Transverse colon (tissue), 4 donors: ENCODE measurements at regions not wholly inside any gene's neighbourhood (a gene's known extent, or its start where the extent isn't known, plus 50 kb on each side); places are given as distances from the start of the nearest gene placed in this dataset.

Experiments
- DNase-seq: peaks from one replicate; pipeline ENCODE4 v3.0.0-alpha.2; 2019
- H3K27ac ChIP-seq, 4 donors: fragments of 200-600 bp; sonication (generic); 2 replicates each; pipeline ENCODE4 v1.5.1; 2016 to 2018; ENCODE audit warnings: inconsistent platforms in 4 of 4
- H3K27me3 ChIP-seq: fragments of 200-600 bp; sonication (generic); 2 replicates; pipeline ENCODE4 v1.5.1; 2017; ENCODE audit warnings: inconsistent platforms
- H3K36me3 ChIP-seq, 4 donors: fragments of 200-600 bp; sonication (generic); 2 replicates each; pipeline ENCODE4 v1.5.1; 2017 to 2019; ENCODE audit warnings: inconsistent platforms in 4 of 4
- H3K4me1 ChIP-seq, 4 donors: fragments of 200-600 bp; sonication (generic); 2 replicates each; pipeline ENCODE4 v1.5.1; 2017 to 2020; ENCODE audit warnings: inconsistent platforms in 4 of 4
- H3K4me3 ChIP-seq, 4 donors: fragments of 200-600 bp; sonication (generic); 1 replicate in 1 of 4; 2 replicates in 3 of 4; pipeline versions ENCODE4 v1.5.1 to v1.6.1; 2017 to 2019; ENCODE audit warnings: inconsistent platforms in 4 of 4
- H3K9me3 ChIP-seq, 2 donors: fragments of 200-600 bp; sonication (generic); 2 replicates each; pipeline ENCODE4 v1.5.1; 2017 to 2019; ENCODE audit warnings: inconsistent platforms in 2 of 2
- EP300 ChIP-seq: sonication (generic); formaldehyde crosslinking; IDR thresholded peaks from one replicate; pipeline ENCODE4 v1.6.1; 2017; ENCODE audit warnings: antibody characterized with exemption, low read depth
- POLR2A ChIP-seq: fragments of 450-650 bp; IDR thresholded peaks from one replicate; pipeline ENCODE4 v1.6.1; 2016; ENCODE audit warnings: antibody characterized with exemption, mild to moderate bottlenecking, moderate library complexity
- POLR2AphosphoS5 ChIP-seq, 3 donors: sonication (generic); formaldehyde crosslinking; IDR thresholded peaks; one replicate each; pipeline ENCODE4 v1.6.1; 2016; ENCODE audit warnings: antibody characterized with exemption in 3 of 3
- WGBS, 2 donors: methylation state at CpG; one replicate each; pipeline ENCODE4 v1.1.5; 2018; ENCODE audit warnings: low coverage in 1 of 2; 5-methylcytosine and 5-hydroxymethylcytosine counted together
- in situ Hi-C, 4 donors: fragments of 200-750 bp; cut with MboI; loops; one replicate each; pipeline versions ENCODE4 v1.15.0 to v1.15.1; 2017; ENCODE audit warnings: low sequenced_read_pairs in 3 of 4, low pct_ligation_motif_present in 1 of 4, low pct_unique_long_range_greater_than_20kb in 1 of 4
- intact Hi-C: fragments of 100-400 bp; cut with DNase I; formaldehyde crosslinking; loops from one replicate; pipeline ENCODE4 v1.15.1; 2023; ENCODE audit warnings: low total_unique reads
- TF ChIP-seq, protein P1 (sequence below), 5 experiments: fragments of 200-600 bp in 3 of 5; fragments of 450-650 bp in 2 of 5; sonication (generic) in 3 of 5; IDR thresholded peaks; 1 replicate in 2 of 5; 2 replicates in 3 of 5; pipeline ENCODE4 v1.5.1; 2016 to 2017; ENCODE audit warnings: antibody characterized with exemption in 5 of 5, inconsistent platforms in 3 of 5, mild to moderate bottlenecking in 2 of 5, moderate library complexity in 1 of 5

DNA sequence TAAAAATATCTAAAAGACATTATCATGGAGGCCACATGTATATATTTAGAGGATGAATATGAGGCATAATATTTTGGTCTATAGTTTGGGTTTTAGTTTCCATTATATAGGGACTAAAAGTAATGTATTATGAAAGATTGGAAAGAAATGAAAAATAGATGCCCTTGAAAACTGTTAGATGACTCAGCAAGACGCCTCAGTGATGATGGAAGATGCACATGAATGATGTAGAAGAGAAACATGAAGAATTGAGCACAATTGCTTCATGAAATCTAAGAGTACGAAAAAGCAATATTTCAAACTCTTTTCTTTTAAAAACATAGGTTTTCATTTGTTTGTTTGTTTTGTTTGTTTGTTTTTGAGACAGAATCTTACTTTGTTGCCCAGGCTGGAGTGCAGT is 89.8 kb downstream of the ARL4A start:
- H3K27me3 ChIP-seq = no peaks in the 10 kb centered on the region
- H3K9me3 ChIP-seq = no peaks in the 10 kb centered on the region
- TF ChIP-seq POLR2AphosphoS5 (IDR thresholded peaks at IDR 0.05) = no peak
- no peak for TF ChIP-seq EP300
- TF ChIP-seq, protein P1, sequence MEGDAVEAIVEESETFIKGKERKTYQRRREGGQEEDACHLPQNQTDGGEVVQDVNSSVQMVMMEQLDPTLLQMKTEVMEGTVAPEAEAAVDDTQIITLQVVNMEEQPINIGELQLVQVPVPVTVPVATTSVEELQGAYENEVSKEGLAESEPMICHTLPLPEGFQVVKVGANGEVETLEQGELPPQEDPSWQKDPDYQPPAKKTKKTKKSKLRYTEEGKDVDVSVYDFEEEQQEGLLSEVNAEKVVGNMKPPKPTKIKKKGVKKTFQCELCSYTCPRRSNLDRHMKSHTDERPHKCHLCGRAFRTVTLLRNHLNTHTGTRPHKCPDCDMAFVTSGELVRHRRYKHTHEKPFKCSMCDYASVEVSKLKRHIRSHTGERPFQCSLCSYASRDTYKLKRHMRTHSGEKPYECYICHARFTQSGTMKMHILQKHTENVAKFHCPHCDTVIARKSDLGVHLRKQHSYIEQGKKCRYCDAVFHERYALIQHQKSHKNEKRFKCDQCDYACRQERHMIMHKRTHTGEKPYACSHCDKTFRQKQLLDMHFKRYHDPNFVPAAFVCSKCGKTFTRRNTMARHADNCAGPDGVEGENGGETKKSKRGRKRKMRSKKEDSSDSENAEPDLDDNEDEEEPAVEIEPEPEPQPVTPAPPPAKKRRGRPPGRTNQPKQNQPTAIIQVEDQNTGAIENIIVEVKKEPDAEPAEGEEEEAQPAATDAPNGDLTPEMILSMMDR (IDR thresholded peaks at IDR 0.05) = no peak
- TF ChIP-seq POLR2A = no peak
- 80 to 84% methylated on average over 2 of the region's 2 CpGs for WGBS, 2 donors
- no peak overlapping the region for H3K27ac ChIP-seq
- intact Hi-C loops (no loop called here), in situ Hi-C loops (no loop called here)
- H3K4me1 ChIP-seq = peaks cover 0 to under 1% (median 0%) of the 10 kb centered on the region in 4 donors
- no peak for DNase-seq
- no peak overlapping the region for H3K4me3 ChIP-seq
- H3K36me3 ChIP-seq = no peaks in the 10 kb centered on the region

DNA sequence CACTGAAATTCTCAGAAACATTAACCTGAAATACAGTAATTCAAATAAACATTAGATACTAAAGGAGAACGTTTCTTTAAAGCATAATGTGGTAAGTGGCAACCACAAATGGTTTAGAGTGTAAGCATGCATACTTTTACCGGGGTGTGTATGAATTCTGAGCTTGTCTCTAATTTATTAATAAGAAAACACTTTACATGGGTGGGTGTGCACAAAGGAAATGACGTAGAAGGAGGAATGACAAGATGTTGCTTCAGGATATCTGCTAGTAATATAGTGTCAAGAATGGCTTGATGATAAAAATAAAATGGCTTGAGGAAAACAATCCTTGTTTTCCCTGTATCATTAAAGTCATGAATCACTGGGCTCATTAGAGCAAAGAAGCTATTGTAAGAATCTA is 92.5 kb downstream of the ARL4A start:
- H3K27ac ChIP-seq = no peak overlapping the region
- H3K9me3 ChIP-seq = no peaks in the 10 kb centered on the region
- in situ Hi-C loops (no loop called here), intact Hi-C loops (no loop called here)
- no peak for DNase-seq
- no peak overlapping the region for H3K4me3 ChIP-seq
- peaks cover 0 to 2% (median 0%) of the 10 kb centered on the region in 4 donors for H3K4me1 ChIP-seq
- no peaks in the 10 kb centered on the region for H3K27me3 ChIP-seq
- WGBS, 2 donors = 57 to 71% methylated on average over 3 of the region's 3 CpGs
- no peaks in the 10 kb centered on the region for H3K36me3 ChIP-seq
- TF ChIP-seq POLR2AphosphoS5 (IDR thresholded peaks at IDR 0.05) (no peak), POLR2A (no peak), EP300 (no peak)
- TF ChIP-seq, protein P1 (IDR thresholded peaks at IDR 0.05) = no peak

DNA sequence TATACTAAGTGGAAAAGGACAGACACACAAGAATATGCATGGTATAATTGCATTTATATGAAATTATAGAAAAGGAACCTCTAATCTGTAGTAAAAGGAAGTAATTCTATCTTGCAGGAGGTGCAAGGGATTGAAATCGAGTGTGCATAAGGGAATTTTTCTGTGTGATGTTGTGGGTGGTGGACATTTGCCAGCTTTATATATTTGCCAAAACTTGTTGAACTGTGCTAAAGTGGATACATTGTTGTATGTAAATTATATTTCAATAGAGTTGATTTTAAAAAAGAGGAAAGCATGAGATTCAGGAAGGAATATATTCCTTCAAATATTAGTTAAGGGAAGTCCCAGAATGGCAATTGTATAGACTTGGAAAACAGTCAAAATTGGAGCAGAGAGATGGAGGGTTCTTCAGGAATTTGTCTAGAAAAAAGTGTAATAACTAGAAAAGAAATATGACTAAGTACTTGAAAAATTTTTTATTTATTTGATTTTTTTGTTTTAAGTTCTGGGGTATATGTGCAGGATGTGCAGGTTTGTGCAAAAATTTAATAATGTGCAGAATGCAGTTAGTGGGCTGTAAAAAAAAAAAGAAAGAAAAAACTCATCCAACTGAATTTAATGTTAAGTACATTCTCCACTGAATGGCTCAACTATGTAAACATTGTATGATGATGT is 96.1 kb downstream of the ARL4A start:
- no peak for DNase-seq
- in situ Hi-C loops (no loop called here), intact Hi-C loops (no loop called here)
- H3K4me1 ChIP-seq = peaks cover 0 to 12% (median 3%) of the 10 kb centered on the region in 4 donors
- 47 to 72% methylated on average over 1 of the region's 1 CpG for WGBS, 2 donors
- no peaks in the 10 kb centered on the region for H3K9me3 ChIP-seq
- no peaks in the 10 kb centered on the region for H3K27me3 ChIP-seq
- H3K27ac ChIP-seq = no peak overlapping the region
- TF ChIP-seq, protein P1 (IDR thresholded peaks at IDR 0.05) = no peak
- TF ChIP-seq EP300 (no peak), POLR2AphosphoS5 (IDR thresholded peaks at IDR 0.05) (no peak), POLR2A (no peak)
- no peak overlapping the region for H3K4me3 ChIP-seq
- H3K36me3 ChIP-seq = no peaks in the 10 kb centered on the region

DNA sequence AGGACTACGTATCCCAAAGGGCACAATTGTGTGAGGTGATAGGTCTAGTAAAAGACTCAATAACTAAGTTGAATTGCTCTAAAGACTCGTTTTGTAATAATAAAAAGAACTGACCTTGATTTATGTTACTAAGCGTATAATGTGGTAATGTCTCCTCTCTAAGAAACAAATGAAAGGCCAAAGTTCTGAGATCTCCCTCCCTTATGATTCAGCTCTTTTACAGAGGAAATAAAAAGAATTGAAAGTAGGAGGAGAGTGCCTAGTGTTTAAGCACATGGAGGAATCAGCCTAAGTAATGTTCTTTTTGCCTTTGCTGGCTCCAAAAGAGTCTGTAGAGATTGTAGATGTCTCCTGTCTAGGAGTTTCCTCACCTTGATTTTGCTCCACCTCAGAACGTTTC is 98.0 kb downstream of the ARL4A start:
- in situ Hi-C loops = no loop called here
- Histone ChIP-seq H3K27ac (peak overlapping the region; percentile 47 to 72 (median 60)), H3K36me3 (no peaks in the 10 kb centered on the region), H3K4me1 (peaks cover 0 to 12% (median 3%) of the 10 kb centered on the region in 4 donors), H3K27me3 (no peaks in the 10 kb centered on the region), H3K9me3 (no peaks in the 10 kb centered on the region), H3K4me3 (no peak overlapping the region)
- WGBS, 2 donors = 52 to 55% methylated on average over 3 to 4 of the region's 4 CpGs
- DNase-seq = no peak
- TF ChIP-seq, protein P1 (IDR thresholded peaks at IDR 0.05) = peak in 1 of 5 experiments; percentile 20
- TF ChIP-seq POLR2AphosphoS5 (IDR thresholded peaks at IDR 0.05) (peak in 1 of 3 donors; percentile 49), EP300 (no peak)
- intact Hi-C loops = no loop called here
